Gastrocnemius medialis (tissue), 4 donors: ENCODE measurements at regions not wholly inside any gene's neighbourhood (a gene's known extent, or its start where the extent isn't known, plus 50 kb on each side); places are given as distances from the start of the nearest gene placed in this dataset.

Experiments
- CTCF ChIP-seq, 5 experiments: fragments of 450-650 bp in 3 of 5; fragments of 200-600 bp in 2 of 5; sonication (generic) in 2 of 5; IDR thresholded peaks in 4 of 5; conservative IDR thresholded peaks in 1 of 5; 1 replicate in 4 of 5; 2 replicates in 1 of 5; pipeline ENCODE4 v1.5.1; 2016 to 2019; ENCODE audit warnings: antibody characterized with exemption in 5 of 5, mild to moderate bottlenecking in 3 of 5, moderate library complexity in 3 of 5
- POLR2A ChIP-seq, 2 donors: fragments of 450-650 bp; IDR thresholded peaks; one replicate each; pipeline ENCODE4 v1.6.1; 2017; ENCODE audit warnings: antibody characterized with exemption in 2 of 2, mild to moderate bottlenecking in 2 of 2, moderate library complexity in 2 of 2

- TF ChIP-seq POLR2A (IDR thresholded peaks at IDR 0.05) (no peak), CTCF (IDR thresholded peaks at IDR 0.05 in 4 of 5, conservative IDR thresholded peaks at IDR 0.05 in 1 of 5) (no peak)
Measured at GRCh38 chrX:1105671-1106419, 106.6 kb downstream of the CRLF2 start.
